ENCODE measurements at regions not wholly inside any gene's neighbourhood (a gene's known extent, or its start where the extent isn't known, plus 50 kb on each side); places are given as distances from the start of the nearest gene placed in this dataset.

DNA sequence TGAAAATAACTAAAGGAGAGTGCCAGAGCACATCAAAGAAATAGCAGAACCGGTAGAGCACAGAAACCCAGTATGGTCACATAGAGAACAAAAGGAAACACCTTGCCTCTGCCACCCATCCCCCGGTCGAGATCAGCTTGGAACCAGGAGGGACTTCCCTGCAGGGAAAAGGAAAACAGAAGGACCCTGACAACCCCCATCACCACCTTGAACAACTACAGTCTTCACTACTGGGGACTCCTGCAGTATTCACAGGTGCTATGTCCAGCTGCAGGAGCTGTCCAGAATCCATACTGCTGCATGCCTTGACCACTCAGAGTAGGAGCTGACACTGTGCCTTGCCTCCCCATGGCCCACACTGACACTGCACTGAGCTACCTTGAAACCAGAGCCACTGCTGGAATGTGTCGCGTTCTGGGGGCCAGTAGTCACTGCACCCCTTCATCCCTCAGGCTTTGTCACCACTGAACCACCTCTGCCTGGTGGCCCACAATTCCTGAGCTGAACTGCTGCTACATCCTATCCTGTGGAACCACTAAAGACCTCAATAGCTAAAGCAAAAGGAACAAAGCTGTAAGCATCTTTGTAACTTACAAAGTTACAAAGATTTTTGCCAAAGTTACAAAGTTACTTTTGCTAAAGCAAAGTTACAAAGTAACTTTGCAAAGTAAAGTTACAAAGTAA is 66.8 kb downstream of the TRIL start:
- DNase-seq, result peak; percentile 55
- Histone ChIP-seq H4K20me1 (ENCODE audit: control insufficient read depth, insufficient read depth, insufficient read length) (no peaks in the 10 kb centered on the region), H4K91ac (ENCODE audit: insufficient read length, low read depth, low read length) (peak overlapping the region; percentile 96), H3K27ac (ENCODE audit: insufficient read length, low read depth, low read length) (peak overlapping the region; percentile 96), H2BK5ac (ENCODE audit: insufficient read length, low read length) (peak overlapping the region; percentile 99), H2BK15ac (ENCODE audit: low read depth, low read length) (no peak overlapping the region), H3T11ph (ENCODE audit: low read length) (no peak overlapping the region), H3K27me3 (ENCODE audit: insufficient read depth, low read length) (no peaks in the 10 kb centered on the region), H3K9me3 (ENCODE audit: control insufficient read depth, low read depth, low read length) (no peaks in the 10 kb centered on the region), H3K79me1 (ENCODE audit: insufficient read depth, low read depth, low read length, poor library complexity, severe bottlenecking) (no peaks in the 10 kb centered on the region), H2BK12ac (ENCODE audit: insufficient read length, low read depth, low read length) (peak overlapping the region; percentile 99), H3K23me2 (ENCODE audit: insufficient read length, low read depth, low read length, poor library complexity, severe bottlenecking) (no peaks in the 10 kb centered on the region), H3K18ac (ENCODE audit: insufficient read length, low read depth, low read length) (peak overlapping the region; percentile 92), H3K79me2 (ENCODE audit: insufficient read depth, low read length) (no peaks in the 10 kb centered on the region), H3K4me1 (ENCODE audit: insufficient read depth, low read length) (peaks cover 4% of the 10 kb centered on the region; the same call in 1 of the 2 replicates), H2AFZ (ENCODE audit: low read length) (no peak overlapping the region), H3K14ac (ENCODE audit: insufficient read depth, low read length) (peak overlapping the region; percentile 89), H2BK120ac (ENCODE audit: low read depth, low read length, poor library complexity, severe bottlenecking) (no peak overlapping the region), H3K56ac (ENCODE audit: insufficient read length, low read depth, low read length) (peak overlapping the region; percentile 92), H4K5ac (ENCODE audit: insufficient read length, low read depth, low read length) (peak overlapping the region; percentile 99), H4K8ac (replicated peaks; ENCODE audit: insufficient read length, low read depth, low read length) (peak overlapping the region; percentile 85), H3K4me2 (ENCODE audit: insufficient read depth, insufficient read length, low read length) (peak overlapping the region; percentile 40), H2BK20ac (ENCODE audit: low read depth, low read length, poor library complexity, severe bottlenecking) (no peak overlapping the region), H2AK5ac (ENCODE audit: insufficient read length, low read length) (peak overlapping the region; percentile 52), H3K4ac (ENCODE audit: low read depth, low read length) (no peak overlapping the region), H3K9ac (ENCODE audit: extremely low read depth, insufficient read length, low read length) (peak overlapping the region; percentile 15), H3K23ac (ENCODE audit: insufficient read length, low read depth, low read length) (no peak overlapping the region)
- H3K36me3 Mint-ChIP-seq (ENCODE audit: insufficient read depth in 1 of 3, low read depth in 3 of 3), result peaks cover 0 to 10% (median 2%) of the 10 kb centered on the region in 3 experiments; a peak in 4 of 7 replicates
- peaks cover 38 to 39% of the 10 kb centered on the region in 2 experiments for H3K4me1 Mint-ChIP-seq
- no CpG with 5 or more reads among the region's 5 CpGs for WGBS (ENCODE audit: extremely low coverage, insufficient read length, low lambda C conversion rate)
- peaks cover 2 to 3% of the 10 kb centered on the region in 2 experiments; a peak in 2 of 5 replicates for H3K9me3 Mint-ChIP-seq
- H3K27me3 Mint-ChIP-seq (ENCODE audit: low read depth), result no peaks in the 10 kb centered on the region
- peak overlapping the region; percentile 4 to 25; a peak in 4 of 5 replicates for H3K4me3 Mint-ChIP-seq
- H3K27ac Mint-ChIP-seq, result peak overlapping the region; percentile 76 to 97 (median 95)
- TF ChIP-seq CTCF (conservative IDR thresholded peaks at IDR 0.05), result no peak
